ENCODE measurements at regions not wholly inside any gene's neighbourhood (a gene's known extent, or its start where the extent isn't known, plus 50 kb on each side); places are given as distances from the start of the nearest gene placed in this dataset.

DNA sequence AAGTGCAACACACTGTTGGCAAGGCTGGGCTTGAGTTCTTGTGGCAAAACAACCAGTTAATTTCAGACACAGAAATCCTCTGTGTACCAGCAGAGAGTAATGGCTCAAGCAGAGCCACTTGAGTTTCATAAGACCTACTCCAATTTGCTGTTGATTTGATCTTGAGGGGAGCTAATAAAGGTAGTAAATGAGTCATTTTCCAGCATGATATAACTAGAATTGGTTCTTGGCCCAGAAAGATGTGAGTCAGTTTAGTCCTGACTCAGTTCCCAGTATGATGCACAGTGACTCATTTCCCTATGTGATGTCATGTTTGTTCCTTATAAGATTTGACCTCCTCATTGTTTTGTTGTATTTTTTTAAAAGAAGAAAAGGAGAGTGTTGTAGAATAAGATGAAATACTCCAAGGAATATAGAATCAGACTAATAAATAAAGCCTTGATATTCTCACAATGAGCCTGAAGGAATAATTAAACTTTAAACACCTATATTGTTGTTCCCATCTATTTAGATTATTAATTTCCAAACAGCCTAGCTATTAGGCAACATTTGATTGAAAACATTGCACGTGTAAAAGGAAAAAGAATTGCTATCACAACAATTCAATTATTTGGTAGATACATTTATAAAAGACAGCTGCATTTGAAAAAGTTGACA is 186.2 kb downstream of the REEP3 start:
- WGBS (ENCODE audit: insufficient coverage): no CpG with 5 or more reads among the region's 1 CpG
- no peaks in the 10 kb centered on the region for H3K9me3 ChIP-seq (replicated peaks; ENCODE audit: control insufficient read depth, low read depth, low read length)
- peak; percentile 95 for DNase-seq
- H3K27me3 ChIP-seq (ENCODE audit: control insufficient read depth, insufficient read depth, low read length): no peaks in the 10 kb centered on the region
- H3K36me3 ChIP-seq (ENCODE audit: control insufficient read depth, insufficient read depth, low read length): no peaks in the 10 kb centered on the region
- H3K4me3 ChIP-seq (ENCODE audit: low read length): no peak overlapping the region
- peak overlapping the region; percentile 53 for H3K27ac ChIP-seq (ENCODE audit: low read length)
- H3K4me1 ChIP-seq (ENCODE audit: control insufficient read depth, insufficient read depth, low read length): peaks cover 25% of the 10 kb centered on the region

DNA sequence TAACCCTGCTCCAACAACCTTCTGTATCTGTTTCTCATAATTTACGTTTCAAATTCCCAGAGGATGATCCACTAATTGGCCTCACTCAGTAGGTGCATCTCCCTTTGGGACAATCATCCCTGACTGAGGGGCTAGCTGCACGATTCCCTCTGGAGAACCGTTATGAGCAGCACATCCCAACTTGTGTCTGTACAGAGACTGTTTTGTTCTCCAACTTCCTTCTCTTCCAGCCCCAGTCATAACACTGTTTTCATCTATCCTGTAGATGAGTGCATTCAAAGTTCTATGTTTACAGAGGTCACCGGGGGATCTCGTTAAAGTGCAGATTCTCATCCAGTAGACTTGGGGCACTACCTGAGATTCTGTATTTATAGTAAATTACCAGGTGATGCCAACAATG is 187.2 kb downstream of the REEP3 start:
- DNase-seq: no peak
- Histone ChIP-seq H3K9me3 (replicated peaks; ENCODE audit: control insufficient read depth, low read depth, low read length) (no peaks in the 10 kb centered on the region), H3K27ac (ENCODE audit: low read length) (no peak overlapping the region), H3K4me1 (ENCODE audit: control insufficient read depth, insufficient read depth, low read length) (peaks cover 32% of the 10 kb centered on the region), H3K4me3 (ENCODE audit: low read length) (no peak overlapping the region), H3K36me3 (ENCODE audit: control insufficient read depth, insufficient read depth, low read length) (no peaks in the 10 kb centered on the region), H3K27me3 (ENCODE audit: control insufficient read depth, insufficient read depth, low read length) (no peaks in the 10 kb centered on the region)
- 73% methylated on average over 3 of the region's 5 CpGs for WGBS (ENCODE audit: insufficient coverage)

DNA sequence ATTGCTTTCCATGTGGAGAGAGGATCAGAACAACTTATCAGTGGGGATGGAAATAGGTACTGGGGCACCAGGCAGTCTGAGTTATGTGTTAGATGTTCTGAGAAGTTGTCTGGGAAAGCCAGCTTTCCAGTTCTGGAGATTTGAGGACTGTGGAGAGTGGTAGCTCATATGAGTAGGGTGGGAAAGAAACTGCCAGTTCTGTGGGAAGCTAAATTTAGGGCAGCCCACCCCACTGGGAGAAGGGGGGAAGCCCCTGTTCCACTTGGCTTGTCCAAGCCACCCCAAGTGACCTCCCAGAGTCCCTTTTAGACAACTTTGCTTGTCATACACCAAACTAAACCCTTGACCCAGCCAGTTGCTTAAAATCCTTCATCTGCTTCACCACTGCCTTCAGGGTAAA is 189.5 kb downstream of the REEP3 start:
- Histone ChIP-seq H3K27me3 (ENCODE audit: control insufficient read depth, insufficient read depth, low read length) (no peaks in the 10 kb centered on the region), H3K27ac (ENCODE audit: low read length) (no peak overlapping the region), H3K36me3 (ENCODE audit: control insufficient read depth, insufficient read depth, low read length) (no peaks in the 10 kb centered on the region), H3K4me1 (ENCODE audit: control insufficient read depth, insufficient read depth, low read length) (peaks cover 36% of the 10 kb centered on the region), H3K4me3 (ENCODE audit: low read length) (no peak overlapping the region), H3K9me3 (replicated peaks; ENCODE audit: control insufficient read depth, low read depth, low read length) (no peaks in the 10 kb centered on the region)
- DNase-seq: no peak

DNA sequence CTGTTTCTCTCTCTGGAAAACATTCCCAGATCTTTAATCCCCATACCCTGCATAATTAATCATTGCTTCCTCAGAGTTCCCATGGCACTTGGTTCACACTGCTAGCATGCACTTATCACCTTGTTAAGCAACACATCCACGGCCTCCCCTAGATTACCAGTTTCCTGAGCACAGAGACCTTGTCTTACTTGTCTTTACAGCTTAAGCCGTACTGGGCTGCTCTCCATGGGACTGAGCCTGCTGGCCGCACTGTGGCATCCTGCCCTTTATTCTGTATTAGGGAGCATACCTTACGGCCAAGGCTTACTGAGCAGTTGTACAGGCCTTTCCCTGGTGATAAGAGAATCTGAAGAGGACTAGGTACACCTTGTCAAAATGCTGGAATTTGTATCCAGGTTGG is 190.2 kb downstream of the REEP3 start:
- Histone ChIP-seq H3K36me3 (ENCODE audit: control insufficient read depth, insufficient read depth, low read length) (no peaks in the 10 kb centered on the region), H3K27ac (ENCODE audit: low read length) (peak overlapping the region; percentile 74), H3K4me1 (ENCODE audit: control insufficient read depth, insufficient read depth, low read length) (peaks cover 36% of the 10 kb centered on the region), H3K27me3 (ENCODE audit: control insufficient read depth, insufficient read depth, low read length) (no peaks in the 10 kb centered on the region), H3K9me3 (replicated peaks; ENCODE audit: control insufficient read depth, low read depth, low read length) (no peaks in the 10 kb centered on the region), H3K4me3 (ENCODE audit: low read length) (no peak overlapping the region)
- WGBS (ENCODE audit: insufficient coverage): 42% methylated on average over 2 of the region's 4 CpGs
- DNase-seq: peak; percentile 67

DNA sequence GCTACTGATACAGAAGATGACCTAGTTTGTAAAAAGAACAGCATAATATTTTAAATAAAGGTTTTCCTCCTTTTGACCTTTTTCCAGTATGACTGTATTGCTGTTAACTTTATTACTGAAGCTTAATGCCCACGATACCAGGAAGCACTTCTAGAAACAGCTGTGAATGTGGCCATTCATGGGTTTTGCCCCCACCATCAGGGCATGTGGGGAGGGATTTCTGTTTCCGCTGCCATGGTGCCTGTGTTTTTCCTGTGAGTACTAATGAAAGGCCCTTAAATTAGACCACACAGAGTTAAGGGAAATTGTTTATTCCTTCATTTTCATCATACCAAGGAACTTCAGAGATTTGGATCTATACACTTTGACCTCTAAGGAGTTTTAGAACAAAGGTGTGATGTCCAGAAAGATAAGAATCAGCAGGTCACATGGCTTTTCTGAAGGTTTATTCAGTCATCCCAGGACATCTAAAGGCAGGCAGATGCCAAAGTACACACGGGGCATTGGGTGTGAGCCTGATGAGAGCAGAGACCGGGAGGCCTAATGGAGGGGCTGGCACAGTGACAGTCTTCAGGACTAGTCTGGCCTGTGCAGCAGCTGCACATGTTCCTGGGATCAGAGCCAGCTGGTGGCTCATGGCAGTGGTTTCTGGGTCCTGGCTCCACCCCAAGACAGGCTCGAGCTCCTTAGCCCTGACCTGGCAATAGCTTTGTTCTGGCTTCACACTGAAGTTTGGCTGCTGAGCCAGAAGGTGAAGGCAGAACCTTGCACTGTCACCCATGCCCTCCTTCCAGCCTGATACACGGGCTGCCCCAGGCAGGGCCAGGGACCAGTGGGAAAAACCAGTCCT is 190.9 kb downstream of the REEP3 start:
- H3K27ac ChIP-seq (ENCODE audit: low read length): peak overlapping the region; percentile 74
- no peaks in the 10 kb centered on the region for H3K9me3 ChIP-seq (replicated peaks; ENCODE audit: control insufficient read depth, low read depth, low read length)
- 10% methylated on average over 3 of the region's 6 CpGs for WGBS (ENCODE audit: insufficient coverage)
- no peak overlapping the region for H3K4me3 ChIP-seq (ENCODE audit: low read length)
- H3K27me3 ChIP-seq (ENCODE audit: control insufficient read depth, insufficient read depth, low read length): no peaks in the 10 kb centered on the region
- peaks cover 36% of the 10 kb centered on the region for H3K4me1 ChIP-seq (ENCODE audit: control insufficient read depth, insufficient read depth, low read length)
- H3K36me3 ChIP-seq (ENCODE audit: control insufficient read depth, insufficient read depth, low read length): no peaks in the 10 kb centered on the region
- DNase-seq: peak; percentile 92

DNA sequence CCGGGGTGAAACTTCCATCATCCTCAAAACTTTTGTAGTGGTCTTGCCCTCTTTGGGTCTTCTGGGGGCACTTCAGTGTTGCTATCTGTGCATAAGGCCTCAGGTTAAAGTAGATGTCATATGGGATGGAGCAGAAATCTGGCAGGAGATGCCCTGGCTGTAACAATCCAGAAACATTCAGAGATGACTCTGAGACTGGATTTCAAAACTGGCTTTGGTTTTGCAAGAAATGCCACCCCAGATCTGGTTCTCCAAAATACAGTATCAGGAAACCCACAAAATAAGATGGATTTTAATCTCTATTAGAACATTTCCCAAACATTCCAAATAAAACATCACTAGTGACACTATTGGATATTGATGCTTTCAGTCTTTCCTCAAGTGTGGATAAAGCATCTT is 191.5 kb downstream of the REEP3 start:
- Histone ChIP-seq H3K9me3 (replicated peaks; ENCODE audit: control insufficient read depth, low read depth, low read length) (no peaks in the 10 kb centered on the region), H3K27ac (ENCODE audit: low read length) (peak overlapping the region; percentile 74), H3K27me3 (ENCODE audit: control insufficient read depth, insufficient read depth, low read length) (no peaks in the 10 kb centered on the region), H3K36me3 (ENCODE audit: control insufficient read depth, insufficient read depth, low read length) (no peaks in the 10 kb centered on the region), H3K4me1 (ENCODE audit: control insufficient read depth, insufficient read depth, low read length) (peaks cover 36% of the 10 kb centered on the region), H3K4me3 (ENCODE audit: low read length) (no peak overlapping the region)
- WGBS (ENCODE audit: insufficient coverage): no CpG with 5 or more reads among the region's 1 CpG
- DNase-seq: peak; percentile 32

DNA sequence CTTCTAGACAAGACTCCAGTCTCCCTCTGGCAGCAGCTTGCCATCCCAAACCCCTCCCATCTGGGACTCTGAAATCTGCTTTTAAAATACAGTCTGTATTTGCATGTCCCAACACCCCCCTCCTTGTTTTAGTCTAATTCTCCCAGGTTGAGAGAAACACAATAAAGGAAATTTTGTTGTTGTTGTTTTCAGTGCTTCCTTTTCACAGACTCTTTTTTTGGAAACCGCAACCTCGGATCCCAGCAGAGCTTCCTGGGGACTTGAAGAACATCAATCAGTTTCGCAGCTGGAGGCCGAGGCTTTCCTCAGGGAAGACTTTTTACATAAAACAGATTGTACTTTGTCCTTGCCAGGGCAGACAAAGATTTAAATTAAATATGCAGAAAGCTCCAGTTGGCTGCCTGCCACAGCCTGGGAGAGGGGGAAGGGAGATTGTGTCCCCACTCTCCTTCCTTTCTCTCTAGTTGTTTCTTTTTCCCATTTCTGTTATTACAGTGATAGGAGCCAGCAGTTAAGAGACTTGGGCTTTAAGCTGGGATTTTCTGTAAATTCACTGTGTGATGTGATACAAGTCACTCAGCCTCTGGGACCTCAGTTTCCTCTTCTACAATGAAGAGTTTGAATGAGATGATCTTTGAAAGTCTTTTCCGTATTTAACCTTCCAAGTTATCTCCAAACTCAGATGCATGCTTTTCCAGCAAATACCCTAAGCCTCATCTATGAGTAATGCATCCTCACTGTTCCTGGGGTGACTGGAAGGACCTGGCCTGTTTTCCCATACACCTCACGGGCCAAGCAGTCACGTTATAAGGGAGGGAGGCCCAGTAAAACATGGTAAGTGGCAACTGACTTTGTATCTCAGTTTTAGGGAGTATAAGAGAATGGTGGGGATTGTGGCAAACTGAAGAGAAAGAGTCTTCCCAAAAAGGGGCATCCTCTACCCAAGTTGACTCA is 192.3 kb downstream of the REEP3 start:
- Histone ChIP-seq H3K4me1 (ENCODE audit: control insufficient read depth, insufficient read depth, low read length) (peaks cover 42% of the 10 kb centered on the region), H3K9me3 (replicated peaks; ENCODE audit: control insufficient read depth, low read depth, low read length) (no peaks in the 10 kb centered on the region), H3K4me3 (ENCODE audit: low read length) (no peak overlapping the region), H3K36me3 (ENCODE audit: control insufficient read depth, insufficient read depth, low read length) (no peaks in the 10 kb centered on the region), H3K27me3 (ENCODE audit: control insufficient read depth, insufficient read depth, low read length) (no peaks in the 10 kb centered on the region), H3K27ac (ENCODE audit: low read length) (peak overlapping the region; percentile 74)
- 10% methylated on average over 4 of the region's 7 CpGs for WGBS (ENCODE audit: insufficient coverage)
- peak; percentile 98 for DNase-seq

DNA sequence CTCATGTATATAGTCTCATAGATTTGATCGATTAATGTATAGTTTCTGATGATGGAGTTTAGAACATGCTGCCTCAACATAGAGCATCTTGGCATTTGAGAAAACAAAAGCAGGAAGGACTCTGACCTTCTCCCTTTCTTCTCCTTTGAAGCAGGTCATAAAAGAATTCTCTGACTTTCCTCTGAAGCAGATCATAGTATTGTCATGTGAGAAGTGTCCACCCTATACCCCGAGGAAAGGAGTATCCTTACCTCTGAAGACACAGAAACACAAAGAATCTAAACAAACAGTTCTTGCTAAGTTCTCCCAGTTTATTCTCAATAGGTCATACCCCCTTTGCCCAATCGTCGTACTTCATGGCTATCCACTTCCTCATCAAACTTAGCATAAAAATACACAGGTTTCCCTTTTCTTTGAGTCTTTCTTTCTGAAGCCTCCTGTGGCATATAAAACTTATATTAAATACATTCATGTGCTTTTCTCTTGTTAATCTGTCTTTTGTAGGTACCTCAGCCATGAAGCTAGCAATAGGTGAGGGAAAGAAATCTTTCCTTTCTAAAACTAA is 194.9 kb downstream of the REEP3 start:
- no peak for DNase-seq
- H3K27me3 ChIP-seq (ENCODE audit: control insufficient read depth, insufficient read depth, low read length): no peaks in the 10 kb centered on the region
- WGBS (ENCODE audit: insufficient coverage): no CpG with 5 or more reads among the region's 4 CpGs
- H3K27ac ChIP-seq (ENCODE audit: low read length): no peak overlapping the region
- H3K9me3 ChIP-seq (replicated peaks; ENCODE audit: control insufficient read depth, low read depth, low read length): no peaks in the 10 kb centered on the region
- H3K4me1 ChIP-seq (ENCODE audit: control insufficient read depth, insufficient read depth, low read length): peaks cover 41% of the 10 kb centered on the region
- no peak overlapping the region for H3K4me3 ChIP-seq (ENCODE audit: low read length)
- no peaks in the 10 kb centered on the region for H3K36me3 ChIP-seq (ENCODE audit: control insufficient read depth, insufficient read depth, low read length)

DNA sequence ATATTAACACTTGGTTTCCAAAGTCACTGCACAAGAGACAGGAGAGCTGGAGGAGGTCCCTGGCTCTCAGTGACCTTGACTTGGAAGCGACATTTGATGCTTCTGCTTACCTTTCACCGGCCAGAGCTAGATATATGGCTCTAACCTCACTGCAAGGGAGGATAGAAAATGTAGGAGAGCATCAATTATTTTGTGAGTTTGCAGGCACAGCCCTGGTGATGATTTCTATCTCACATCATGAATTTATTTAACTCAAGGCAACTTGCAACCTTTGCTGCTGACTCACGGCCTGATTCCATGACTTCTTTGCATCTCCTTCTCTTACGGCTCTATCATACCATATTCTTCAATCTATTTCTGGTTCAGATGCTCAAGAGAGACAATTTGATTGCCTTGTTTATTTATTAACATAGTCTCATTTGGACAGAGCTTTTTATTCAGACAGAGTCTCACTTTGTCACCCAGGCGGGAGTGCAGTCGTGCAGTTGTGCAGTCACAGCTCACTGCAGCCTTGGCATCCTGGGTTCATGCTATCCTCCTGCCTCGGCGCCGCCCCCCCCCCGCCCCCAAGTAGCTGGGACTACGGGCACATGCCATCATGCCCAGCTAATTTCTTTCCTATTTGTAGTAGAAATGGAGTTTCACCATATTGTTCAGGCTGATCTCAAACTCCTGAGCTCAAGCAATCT is 196.0 kb downstream of the REEP3 start:
- H3K27me3 ChIP-seq (ENCODE audit: control insufficient read depth, insufficient read depth, low read length): no peaks in the 10 kb centered on the region
- H3K27ac ChIP-seq (ENCODE audit: low read length): no peak overlapping the region
- H3K36me3 ChIP-seq (ENCODE audit: control insufficient read depth, insufficient read depth, low read length): no peaks in the 10 kb centered on the region
- no peak overlapping the region for H3K4me3 ChIP-seq (ENCODE audit: low read length)
- WGBS (ENCODE audit: insufficient coverage): 94% methylated on average over 2 of the region's 11 CpGs
- no peak for DNase-seq
- H3K9me3 ChIP-seq (replicated peaks; ENCODE audit: control insufficient read depth, low read depth, low read length): no peaks in the 10 kb centered on the region
- peaks cover 30% of the 10 kb centered on the region for H3K4me1 ChIP-seq (ENCODE audit: control insufficient read depth, insufficient read depth, low read length)
